GM23338 (cell line): ENCODE measurements at regions not wholly inside any gene's neighbourhood (a gene's known extent, or its start where the extent isn't known, plus 50 kb on each side); places are given as distances from the start of the nearest gene placed in this dataset.

Experiments used
- ATAC-seq: fragments of 200-7000 bp; cut with Tn5 transposase; 3 replicates; pipeline ENCODE4 v1.9.1; 2020
- DNase-seq: peaks from one replicate; pipeline ENCODE4 v3.0.0-alpha.2; 2015; ENCODE audit warnings: low spot score
- H2AFZ ChIP-seq: fragments of 200-600 bp; sonication (generic); 2 replicates; pipeline ENCODE4 v1.8.0; 2016; ENCODE audit warnings: antibody characterized with exemption, mild to moderate bottlenecking, moderate library complexity
- H3F3A ChIP-seq: fragments of 200-600 bp; sonication (generic); replicated peaks from 2 replicates; pipeline ENCODE4 v1.8.0; 2017; ENCODE audit warnings: antibody characterized with exemption, mixed run types, low read depth
- H3K27ac ChIP-seq: fragments of 200-600 bp; sonication (generic); 2 replicates; pipeline ENCODE4 v1.6.1; 2016; ENCODE audit warnings: low read depth
- H3K27me3 ChIP-seq: fragments of 200-600 bp; sonication (generic); 2 replicates; pipeline ENCODE4 v1.8.0; 2016; ENCODE audit warnings: mild to moderate bottlenecking, mixed run types, moderate library complexity; ENCODE audit not compliant: insufficient read depth
- H3K36me3 ChIP-seq: fragments of 200-600 bp; sonication (generic); 2 replicates; pipeline ENCODE4 v1.8.0; 2016; ENCODE audit warnings: mild to moderate bottlenecking; ENCODE audit not compliant: insufficient read depth
- H3K4me1 ChIP-seq: fragments of 200-600 bp; sonication (generic); 2 replicates; pipeline ENCODE4 v1.8.0; 2016; ENCODE audit warnings: mild to moderate bottlenecking, moderate library complexity; ENCODE audit not compliant: insufficient read depth
- H3K4me2 ChIP-seq: fragments of 200-600 bp; sonication (generic); 2 replicates; pipeline ENCODE4 v1.7.1; 2017; ENCODE audit warnings: mixed run types
- H3K4me3 ChIP-seq: fragments of 200-600 bp; sonication (generic); 2 replicates; pipeline ENCODE4 v1.6.1; 2016; ENCODE audit warnings: mixed run types
- H3K79me2 ChIP-seq: fragments of 200-600 bp; sonication (generic); replicated peaks from 2 replicates; pipeline ENCODE4 v1.8.0; 2017; ENCODE audit warnings: mild to moderate bottlenecking; ENCODE audit not compliant: insufficient read depth
- H3K9me2 ChIP-seq: fragments of 200-600 bp; sonication (generic); 2 replicates; pipeline ENCODE4 v1.8.0; 2017; ENCODE audit not compliant: insufficient read depth
- H4K20me1 ChIP-seq: fragments of 200-600 bp; sonication (generic); replicated peaks from 2 replicates; pipeline ENCODE4 v1.8.0; 2017; ENCODE audit warnings: mild to moderate bottlenecking; ENCODE audit not compliant: insufficient read depth
- H3K27ac Mint-ChIP-seq: 2 replicates; pipeline ENCODE4 v1.8.0; 2020; ENCODE audit warnings: inconsistent platforms, mild to moderate bottlenecking, moderate library complexity, mixed read lengths
- H3K27me3 Mint-ChIP-seq: 3 replicates; pipeline ENCODE4 v1.8.0; 2022; ENCODE audit warnings: low read depth, mild to moderate bottlenecking, moderate library complexity, mixed read lengths, inconsistent platforms; ENCODE audit not compliant: insufficient read depth, poor library complexity
- H3K36me3 Mint-ChIP-seq: 3 replicates; pipeline ENCODE4 v1.8.0; 2021; ENCODE audit warnings: low read depth, mild to moderate bottlenecking, inconsistent platforms, moderate library complexity, mixed read lengths
- H3K4me1 Mint-ChIP-seq: 3 replicates; pipeline ENCODE4 v1.8.0; 2020; ENCODE audit warnings: mild to moderate bottlenecking, inconsistent platforms, mixed read lengths
- H3K4me3 Mint-ChIP-seq: 3 replicates; pipeline ENCODE4 v1.8.0; 2021; ENCODE audit warnings: moderate library complexity, mild to moderate bottlenecking, inconsistent platforms, mixed read lengths
- H3K9me3 Mint-ChIP-seq: 3 replicates; pipeline ENCODE4 v1.8.0; 2020; ENCODE audit warnings: moderate library complexity, mild to moderate bottlenecking, inconsistent platforms, mixed read lengths
- CREB1 ChIP-seq: fragments of 250-450 bp; sonication (Bioruptor Pico); IDR thresholded peaks from 2 replicates; pipeline ENCODE4 v1.5.0; 2020; ENCODE audit warnings: low read depth, mild to moderate bottlenecking, moderate library complexity
- CTCF ChIP-seq, 2 experiments: fragments of 200-600 bp in 1 of 2; sonication (generic) in 1 of 2; conservative IDR thresholded peaks; 2 replicates each; pipeline versions ENCODE4 v1.5.1 to v1.6.1; 2016 to 2017; ENCODE audit warnings: antibody characterized with exemption in 2 of 2, low read depth in 2 of 2, mild to moderate bottlenecking in 2 of 2, moderate library complexity in 1 of 2
- ETS1 ChIP-seq: IDR thresholded peaks from 2 replicates; pipeline ENCODE4 v1.6.1; 2016; ENCODE audit warnings: antibody characterized with exemption
- EZH2 ChIP-seq: fragments of 200-600 bp; sonication (generic); IDR thresholded peaks from one replicate; pipeline ENCODE4 v1.8.0; 2017; ENCODE audit warnings: antibody characterized with exemption, mild to moderate bottlenecking, low read depth; ENCODE audit not compliant: unreplicated experiment
- EZH2phosphoT487 ChIP-seq: fragments of 200-600 bp; sonication (generic); IDR thresholded peaks from one replicate; pipeline ENCODE4 v1.8.1; 2018; ENCODE audit warnings: antibody characterized with exemption; ENCODE audit not compliant: unreplicated experiment
- JUNB ChIP-seq: IDR thresholded peaks from one replicate; pipeline ENCODE4 v1.6.1; 2016; ENCODE audit warnings: antibody characterized with exemption; ENCODE audit not compliant: unreplicated experiment
- NANOG ChIP-seq: IDR thresholded peaks from 2 replicates; pipeline ENCODE4 v1.6.1; 2016; ENCODE audit warnings: antibody characterized with exemption, borderline replicate concordance
- POLR2AphosphoS5 ChIP-seq: IDR thresholded peaks from 2 replicates; pipeline ENCODE4 v1.6.1; 2016; ENCODE audit warnings: antibody characterized with exemption, low read depth
- STAT1 ChIP-seq: IDR thresholded peaks from one replicate; pipeline ENCODE4 v1.6.1; 2016; ENCODE audit warnings: antibody characterized with exemption; ENCODE audit not compliant: unreplicated experiment
- ZNF114 ChIP-seq: fragments of 250-450 bp; sonication (Bioruptor Pico); IDR thresholded peaks from 2 replicates; pipeline ENCODE4 v1.5.0; 2020; ENCODE audit warnings: mild to moderate bottlenecking, moderate library complexity
- ZNF331 ChIP-seq: fragments of 250-450 bp; sonication (Bioruptor Pico); IDR thresholded peaks from 2 replicates; pipeline ENCODE4 v1.5.0; 2020; ENCODE audit warnings: low read depth, mild to moderate bottlenecking, moderate library complexity
- ZNF462 ChIP-seq: fragments of 250-450 bp; sonication (Bioruptor Pico); IDR thresholded peaks from 2 replicates; pipeline ENCODE4 v1.5.0; 2020; ENCODE audit warnings: mild to moderate bottlenecking, moderate library complexity
- TF ChIP-seq, protein P1 (sequence below): IDR thresholded peaks from one replicate; pipeline ENCODE4 v1.6.1; 2018; ENCODE audit warnings: antibody characterized with exemption; ENCODE audit not compliant: unreplicated experiment

GRCh38 chr6:141393405-141394124 is 739.2 kb upstream of the GJE1 start:
- no peak overlapping the region for H3K4me3 ChIP-seq
- Mint-ChIP-seq H3K4me1 (peaks cover 8% of the 10 kb centered on the region), H3K4me3 (no peak overlapping the region), H3K9me3 (peaks cover 32% of the 10 kb centered on the region), H3K27ac (no peak overlapping the region), H3K27me3 (peaks cover 5% of the 10 kb centered on the region), H3K36me3 (peaks cover 39% of the 10 kb centered on the region)
- DNase-seq: no peak
- H3K36me3 ChIP-seq: no peaks in the 10 kb centered on the region
- no peaks in the 10 kb centered on the region for H4K20me1 ChIP-seq
- H3K27me3 ChIP-seq: no peaks in the 10 kb centered on the region
- H3F3A ChIP-seq: no peaks in the 10 kb centered on the region
- no peak overlapping the region for H3K27ac ChIP-seq
- H3K4me1 ChIP-seq: no peaks in the 10 kb centered on the region
- no peak for ATAC-seq
- no peak overlapping the region for H3K4me2 ChIP-seq
- H3K79me2 ChIP-seq: no peaks in the 10 kb centered on the region
- TF ChIP-seq ETS1 (no peak), EZH2phosphoT487 (no peak), CREB1 (CRISPR knock-in tag) (no peak), JUNB (no peak), STAT1 (no peak), ZNF114 (CRISPR knock-in tag) (no peak), EZH2 (no peak), ZNF462 (CRISPR knock-in tag) (no peak), ZNF331 (CRISPR knock-in tag) (no peak), POLR2AphosphoS5 (no peak), NANOG (no peak), CTCF (conservative IDR thresholded peaks at IDR 0.05; ENCODE audit: low read depth in 2 of 2) (no peak)
- TF ChIP-seq, protein P1, sequence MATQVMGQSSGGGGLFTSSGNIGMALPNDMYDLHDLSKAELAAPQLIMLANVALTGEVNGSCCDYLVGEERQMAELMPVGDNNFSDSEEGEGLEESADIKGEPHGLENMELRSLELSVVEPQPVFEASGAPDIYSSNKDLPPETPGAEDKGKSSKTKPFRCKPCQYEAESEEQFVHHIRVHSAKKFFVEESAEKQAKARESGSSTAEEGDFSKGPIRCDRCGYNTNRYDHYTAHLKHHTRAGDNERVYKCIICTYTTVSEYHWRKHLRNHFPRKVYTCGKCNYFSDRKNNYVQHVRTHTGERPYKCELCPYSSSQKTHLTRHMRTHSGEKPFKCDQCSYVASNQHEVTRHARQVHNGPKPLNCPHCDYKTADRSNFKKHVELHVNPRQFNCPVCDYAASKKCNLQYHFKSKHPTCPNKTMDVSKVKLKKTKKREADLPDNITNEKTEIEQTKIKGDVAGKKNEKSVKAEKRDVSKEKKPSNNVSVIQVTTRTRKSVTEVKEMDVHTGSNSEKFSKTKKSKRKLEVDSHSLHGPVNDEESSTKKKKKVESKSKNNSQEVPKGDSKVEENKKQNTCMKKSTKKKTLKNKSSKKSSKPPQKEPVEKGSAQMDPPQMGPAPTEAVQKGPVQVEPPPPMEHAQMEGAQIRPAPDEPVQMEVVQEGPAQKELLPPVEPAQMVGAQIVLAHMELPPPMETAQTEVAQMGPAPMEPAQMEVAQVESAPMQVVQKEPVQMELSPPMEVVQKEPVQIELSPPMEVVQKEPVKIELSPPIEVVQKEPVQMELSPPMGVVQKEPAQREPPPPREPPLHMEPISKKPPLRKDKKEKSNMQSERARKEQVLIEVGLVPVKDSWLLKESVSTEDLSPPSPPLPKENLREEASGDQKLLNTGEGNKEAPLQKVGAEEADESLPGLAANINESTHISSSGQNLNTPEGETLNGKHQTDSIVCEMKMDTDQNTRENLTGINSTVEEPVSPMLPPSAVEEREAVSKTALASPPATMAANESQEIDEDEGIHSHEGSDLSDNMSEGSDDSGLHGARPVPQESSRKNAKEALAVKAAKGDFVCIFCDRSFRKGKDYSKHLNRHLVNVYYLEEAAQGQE: no peak
- H2AFZ ChIP-seq: no peak overlapping the region
- H3K9me2 ChIP-seq: no peaks in the 10 kb centered on the region
